Body of pancreas (tissue), 4 donors: ENCODE measurements at regions not wholly inside any gene's neighbourhood (a gene's known extent, or its start where the extent isn't known, plus 50 kb on each side); places are given as distances from the start of the nearest gene placed in this dataset.
A peak's percentile ranks its signal among the peaks of the same experiment; 100 is the strongest.

Source experiments
- ATAC-seq: fragments of 150-250 bp; one replicate; pipeline ENCODE4 v1.9.1; 2016
- DNase-seq, 4 donors: peaks; one replicate each; pipeline ENCODE4 v3.0.0-alpha.2; 2019
- H3K27ac ChIP-seq, 4 donors: fragments of 200-600 bp; sonication (generic); 1 replicate in 3 of 4; 2 replicates in 1 of 4; pipeline versions ENCODE4 v1.5.1 to v1.6.1; 2016 to 2019; ENCODE audit warnings: mild to moderate bottlenecking in 1 of 4, mixed read lengths in 1 of 4, moderate library complexity in 1 of 4
- H3K27me3 ChIP-seq, 2 donors: fragments of 200-600 bp; sonication (generic); one replicate each; pipeline ENCODE4 v1.6.0; 2016; ENCODE audit warnings: mild to moderate bottlenecking in 1 of 2
- H3K36me3 ChIP-seq, 2 donors: fragments of 200-600 bp; sonication (generic); replicated peaks in 1 of 2; 2 replicates each; pipeline ENCODE4 v1.5.1; 2016; ENCODE audit warnings: low read depth in 2 of 2; ENCODE audit not compliant: insufficient read depth in 1 of 2
- H3K4me1 ChIP-seq: fragments of 200-600 bp; sonication (generic); one replicate; pipeline ENCODE4 v1.6.0; 2016
- H3K4me3 ChIP-seq, 2 donors: fragments of 200-600 bp; sonication (generic); 1 replicate in 1 of 2; 2 replicates in 1 of 2; pipeline ENCODE4 v1.5.1; 2016 to 2019
- H3K9me3 ChIP-seq, 3 donors: fragments of 200-600 bp; sonication (generic); 1 replicate in 2 of 3; 2 replicates in 1 of 3; pipeline ENCODE4 v1.5.1; 2016
- CTCF ChIP-seq, 7 experiments: fragments of 450-650 bp in 4 of 7; fragments of 200-600 bp in 3 of 7; sonication (generic) in 3 of 7; IDR thresholded peaks; one replicate each; pipeline ENCODE4 v1.5.1; 2016 to 2019; ENCODE audit warnings: antibody characterized with exemption in 7 of 7
- POLR2A ChIP-seq, 3 donors: fragments of 450-650 bp; IDR thresholded peaks; one replicate each; pipeline ENCODE4 v1.6.1; 2016; ENCODE audit warnings: antibody characterized with exemption in 3 of 3, mild to moderate bottlenecking in 2 of 3
- WGBS, 2 donors: methylation state at CpG; one replicate each; pipeline ENCODE4 v1.1.5; 2017; 5-methylcytosine and 5-hydroxymethylcytosine counted together
- intact Hi-C: fragments of 100-400 bp; cut with DNase I; formaldehyde crosslinking; loops from one replicate; pipeline ENCODE4 v1.15.1; 2023

- Histone ChIP-seq H3K4me1 (no peaks in the 10 kb centered on the region), H3K27ac (no peak overlapping the region), H3K9me3 (no peaks in the 10 kb centered on the region), H3K4me3 (no peak overlapping the region), H3K36me3 (no peaks in the 10 kb centered on the region), H3K27me3 (no peaks in the 10 kb centered on the region)
- no peak for DNase-seq
- intact Hi-C loops: no loop called here
- no peak for TF ChIP-seq POLR2A (IDR thresholded peaks at IDR 0.05)
- WGBS, 2 donors: 64 to 83% methylated on average over 4 of the region's 4 CpGs
- ATAC-seq: no peak
Measured at GRCh38 chr9:1416261-1416660, 366.1 kb downstream of the DMRT2 start.

- Histone ChIP-seq H3K27ac (no peak overlapping the region), H3K4me3 (no peak overlapping the region), H3K36me3 (no peaks in the 10 kb centered on the region), H3K27me3 (no peaks in the 10 kb centered on the region), H3K4me1 (no peaks in the 10 kb centered on the region), H3K9me3 (no peaks in the 10 kb centered on the region)
- no peak for DNase-seq
- TF ChIP-seq POLR2A (IDR thresholded peaks at IDR 0.05): no peak
- TF ChIP-seq CTCF (IDR thresholded peaks at IDR 0.05): no peak
- no peak for ATAC-seq
- intact Hi-C loops: no loop called here
- 60 to 66% methylated on average over 4 of the region's 4 CpGs for WGBS, 2 donors
Measured at GRCh38 chr9:1421436-1421835, 371.3 kb downstream of the DMRT2 start.

GRCh38 chr9:1427875-1428274 lies 377.7 kb downstream of the DMRT2 start:
- 71 to 87% methylated on average over 2 of the region's 2 CpGs for WGBS, 2 donors
- DNase-seq: no peak
- no peaks in the 10 kb centered on the region for H3K27me3 ChIP-seq
- intact Hi-C loops: no loop called here
- TF ChIP-seq POLR2A (IDR thresholded peaks at IDR 0.05) (no peak), CTCF (IDR thresholded peaks at IDR 0.05) (no peak)
- no peaks in the 10 kb centered on the region for H3K36me3 ChIP-seq
- H3K4me1 ChIP-seq: no peaks in the 10 kb centered on the region
- no peak overlapping the region for H3K27ac ChIP-seq
- H3K9me3 ChIP-seq: no peaks in the 10 kb centered on the region
- H3K4me3 ChIP-seq: no peak overlapping the region
- ATAC-seq: no peak

- ATAC-seq: no peak
- intact Hi-C loops: no loop called here
- no peak for TF ChIP-seq POLR2A (IDR thresholded peaks at IDR 0.05)
- peak in 6 of 7 experiments; percentile 13 to 43 (median 40) for TF ChIP-seq CTCF (IDR thresholded peaks at IDR 0.05)
Measured at GRCh38 chr9:1429297-1429696, 379.1 kb downstream of the DMRT2 start.

GRCh38 chr9:1431461-1431860 lies 381.3 kb downstream of the DMRT2 start:
- no peak for ATAC-seq
- Histone ChIP-seq H3K9me3 (no peaks in the 10 kb centered on the region), H3K4me1 (no peaks in the 10 kb centered on the region), H3K36me3 (no peaks in the 10 kb centered on the region), H3K27me3 (no peaks in the 10 kb centered on the region), H3K4me3 (no peak overlapping the region), H3K27ac (no peak overlapping the region)
- intact Hi-C loops: no loop called here
- DNase-seq: no peak
- 71 to 80% methylated on average over 4 of the region's 4 CpGs for WGBS, 2 donors
- TF ChIP-seq CTCF (IDR thresholded peaks at IDR 0.05) (no peak), POLR2A (IDR thresholded peaks at IDR 0.05) (no peak)

More at GRCh38 chr9:1429297-1429696, 379.1 kb downstream of the DMRT2 start:
- Histone ChIP-seq H3K4me1 (no peaks in the 10 kb centered on the region), H3K4me3 (no peak overlapping the region), H3K36me3 (no peaks in the 10 kb centered on the region), H3K27me3 (no peaks in the 10 kb centered on the region), H3K9me3 (no peaks in the 10 kb centered on the region), H3K27ac (no peak overlapping the region)
- WGBS, 2 donors: 0 to 23% methylated on average over 4 to 5 of the region's 5 CpGs
- DNase-seq: peak; percentile 13 to 30 (median 25)
